Endothelial cell of hepatic sinusoid (primary cell): ENCODE measurements at regions not wholly inside any gene's neighbourhood (a gene's known extent, or its start where the extent isn't known, plus 50 kb on each side); places are given as distances from the start of the nearest gene placed in this dataset.

Source experiments
- in situ Hi-C: cut with HindIII; loops from 2 replicates; pipeline ENCODE4 v1.10.0; 2017; ENCODE audit warnings: low sequenced_read_pairs

GRCh38 chr5:67333171-67333570 lies 136.6 kb upstream of the CD180 start:
- in situ Hi-C loops = no loop called here

GRCh38 chr5:67331296-67331925 lies 134.8 kb upstream of the CD180 start:
- in situ Hi-C loops = no loop called here

- in situ Hi-C loops = no loop called here
Measured at GRCh38 chr5:67319935-67320725, 123.5 kb upstream of the CD180 start.

- in situ Hi-C loops = no loop called here
Measured at GRCh38 chr5:67318746-67319145, 122.1 kb upstream of the CD180 start.

- in situ Hi-C loops = no loop called here
Measured at GRCh38 chr5:67317603-67318002, 121.0 kb upstream of the CD180 start.

GRCh38 chr5:67316695-67317094 lies 120.1 kb upstream of the CD180 start:
- in situ Hi-C loops = no loop called here

GRCh38 chr5:67315082-67315989 lies 118.7 kb upstream of the CD180 start:
- in situ Hi-C loops = no loop called here

GRCh38 chr5:67311701-67312100 lies 115.1 kb upstream of the CD180 start:
- in situ Hi-C loops = no loop called here

GRCh38 chr5:67311208-67311607 lies 114.6 kb upstream of the CD180 start:
- in situ Hi-C loops = no loop called here

GRCh38 chr5:67310740-67311139 lies 114.1 kb upstream of the CD180 start:
- in situ Hi-C loops = no loop called here

- in situ Hi-C loops = no loop called here
Measured at GRCh38 chr5:67310169-67310568, 113.6 kb upstream of the CD180 start.

- in situ Hi-C loops = no loop called here
Measured at GRCh38 chr5:67308988-67309688, 112.5 kb upstream of the CD180 start.

- in situ Hi-C loops = no loop called here
Measured at GRCh38 chr5:67306965-67307607, 110.5 kb upstream of the CD180 start.

GRCh38 chr5:67305913-67306710 lies 109.5 kb upstream of the CD180 start:
- in situ Hi-C loops = no loop called here

GRCh38 chr5:67305401-67305800 lies 108.8 kb upstream of the CD180 start:
- in situ Hi-C loops = no loop called here

- in situ Hi-C loops = no loop called here
Measured at GRCh38 chr5:67303356-67303755, 106.8 kb upstream of the CD180 start.

- in situ Hi-C loops = no loop called here
Measured at GRCh38 chr5:67301285-67301903, 104.8 kb upstream of the CD180 start.

- in situ Hi-C loops = no loop called here
Measured at GRCh38 chr5:67300326-67300725, 103.7 kb upstream of the CD180 start.

- in situ Hi-C loops = no loop called here
Measured at GRCh38 chr5:67299231-67299735, 102.7 kb upstream of the CD180 start.
